GM19452 (cell line): ENCODE measurements at regions not wholly inside any gene's neighbourhood (a gene's known extent, or its start where the extent isn't known, plus 50 kb on each side); places are given as distances from the start of the nearest gene placed in this dataset.
"Not testable (repeated sequence)": the region's sequence is repeated elsewhere in the genome, so short reads cannot be mapped to it uniquely, and the experiment has no call there.

ENCODE experiments used
- ATAC-seq: cut with Tn5 transposase; IDR thresholded peaks from one replicate; pipeline ENCODE4 v1.9.1; 2021; ENCODE audit not compliant: unreplicated experiment

- ATAC-seq, result no peak
Measured at GRCh38 chr12:46711756-46712155, 114.0 kb downstream of the SLC38A4 start.

- no peak for ATAC-seq
Measured at GRCh38 chr12:46710125-46710743, 115.6 kb downstream of the SLC38A4 start.

GRCh38 chr12:46702581-46703344 lies 123.0 kb downstream of the SLC38A4 start:
- ATAC-seq, result no peak

GRCh38 chr12:46701356-46701755 lies 124.4 kb downstream of the SLC38A4 start:
- no peak for ATAC-seq

GRCh38 chr12:46699986-46700385 lies 125.8 kb downstream of the SLC38A4 start:
- no peak for ATAC-seq

- no peak for ATAC-seq
Measured at GRCh38 chr12:46698003-46698402, 127.8 kb downstream of the SLC38A4 start.

GRCh38 chr12:46693518-46693917 lies 132.3 kb downstream of the SLC38A4 start:
- ATAC-seq, result no peak

GRCh38 chr12:46693034-46693433 lies 132.8 kb downstream of the SLC38A4 start:
- ATAC-seq, result no peak

GRCh38 chr12:46692606-46693005 lies 133.2 kb downstream of the SLC38A4 start:
- no peak for ATAC-seq

- no peak for ATAC-seq
Measured at GRCh38 chr12:46686267-46686942, 139.4 kb downstream of the SLC38A4 start.

GRCh38 chr12:46684243-46684642 lies 141.6 kb downstream of the SLC38A4 start:
- ATAC-seq, result not testable (repeated sequence)

- no peak for ATAC-seq
Measured at GRCh38 chr12:46682148-46682547, 143.6 kb downstream of the SLC38A4 start.

- ATAC-seq, result no peak
Measured at GRCh38 chr12:46680506-46680905, 145.3 kb downstream of the SLC38A4 start.

- no peak for ATAC-seq
Measured at GRCh38 chr12:46679754-46680153, 146.0 kb downstream of the SLC38A4 start.

GRCh38 chr12:46678426-46678825 lies 147.4 kb downstream of the SLC38A4 start:
- no peak for ATAC-seq

GRCh38 chr12:46677749-46678148 lies 148.0 kb downstream of the SLC38A4 start:
- no peak for ATAC-seq

- no peak for ATAC-seq
Measured at GRCh38 chr12:46676797-46677520, 148.8 kb downstream of the SLC38A4 start.

GRCh38 chr12:46676396-46676795 lies 149.4 kb downstream of the SLC38A4 start:
- no peak for ATAC-seq

- no peak for ATAC-seq
Measured at GRCh38 chr12:46675736-46676135, 150.1 kb downstream of the SLC38A4 start.

GRCh38 chr12:46674800-46675199 lies 151.0 kb downstream of the SLC38A4 start:
- no peak for ATAC-seq

- ATAC-seq, result no peak
Measured at GRCh38 chr12:46674129-46674528, 151.7 kb downstream of the SLC38A4 start.
